ENCODE measurements at regions not wholly inside any gene's neighbourhood (a gene's known extent, or its start where the extent isn't known, plus 50 kb on each side); places are given as distances from the start of the nearest gene placed in this dataset.

DNA sequence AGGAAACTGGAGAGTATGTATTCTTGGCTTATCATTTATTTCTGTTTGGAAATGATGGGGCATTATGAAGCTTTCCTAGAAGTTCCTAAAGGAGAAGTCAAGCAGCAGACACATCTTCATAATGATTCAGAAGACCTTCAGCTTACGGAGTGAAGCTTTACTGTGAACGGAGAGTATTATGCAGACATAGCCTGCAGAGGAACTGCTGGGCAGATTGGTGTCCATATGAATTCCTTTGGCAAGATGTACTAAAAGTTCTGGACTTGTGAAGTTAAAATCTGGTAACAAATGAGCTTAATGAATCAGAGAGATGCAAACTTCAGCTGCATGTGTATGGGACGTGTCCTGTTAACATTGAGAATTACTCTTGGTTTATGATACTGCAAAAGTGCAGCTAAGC is 60.1 kb downstream of the NABP1 start:
- H3K27ac Mint-ChIP-seq = no peak overlapping the region
- Histone ChIP-seq H3K9me3 (ENCODE audit: control insufficient read depth, low read depth, low read length) (no peaks in the 10 kb centered on the region), H3K79me1 (ENCODE audit: insufficient read depth, low read depth, low read length, poor library complexity, severe bottlenecking) (no peaks in the 10 kb centered on the region), H4K8ac (replicated peaks; ENCODE audit: insufficient read length, low read depth, low read length) (no peak overlapping the region), H4K91ac (ENCODE audit: insufficient read length, low read depth, low read length) (no peak overlapping the region), H3K4me2 (ENCODE audit: insufficient read depth, insufficient read length, low read length) (no peak overlapping the region), H3K4ac (ENCODE audit: low read depth, low read length) (no peak overlapping the region), H3K14ac (ENCODE audit: insufficient read depth, low read length) (no peak overlapping the region), H2BK5ac (ENCODE audit: insufficient read length, low read length) (no peak overlapping the region), H2AK5ac (ENCODE audit: insufficient read length, low read length) (no peak overlapping the region), H2BK20ac (ENCODE audit: low read depth, low read length, poor library complexity, severe bottlenecking) (no peak overlapping the region), H3T11ph (ENCODE audit: low read length) (no peak overlapping the region), H2BK120ac (ENCODE audit: low read depth, low read length, poor library complexity, severe bottlenecking) (no peak overlapping the region), H3K56ac (ENCODE audit: insufficient read length, low read depth, low read length) (no peak overlapping the region), H3K4me1 (ENCODE audit: insufficient read depth, low read length) (no peaks in the 10 kb centered on the region), H2BK12ac (ENCODE audit: insufficient read length, low read depth, low read length) (no peak overlapping the region), H3K27me3 (ENCODE audit: insufficient read depth, low read length) (no peaks in the 10 kb centered on the region), H4K5ac (ENCODE audit: insufficient read length, low read depth, low read length) (no peak overlapping the region), H3K79me2 (ENCODE audit: insufficient read depth, low read length) (no peaks in the 10 kb centered on the region), H4K20me1 (ENCODE audit: control insufficient read depth, insufficient read depth, insufficient read length) (no peaks in the 10 kb centered on the region), H3K27ac (ENCODE audit: insufficient read length, low read depth, low read length) (no peak overlapping the region), H3K23me2 (ENCODE audit: insufficient read length, low read depth, low read length, poor library complexity, severe bottlenecking) (no peaks in the 10 kb centered on the region), H2AFZ (ENCODE audit: low read length) (no peak overlapping the region), H3K23ac (ENCODE audit: insufficient read length, low read depth, low read length) (no peak overlapping the region), H2BK15ac (ENCODE audit: low read depth, low read length) (no peak overlapping the region), H3K9ac (ENCODE audit: extremely low read depth, insufficient read length, low read length) (no peak overlapping the region), H3K18ac (ENCODE audit: insufficient read length, low read depth, low read length) (no peak overlapping the region)
- TF ChIP-seq, protein P1, sequence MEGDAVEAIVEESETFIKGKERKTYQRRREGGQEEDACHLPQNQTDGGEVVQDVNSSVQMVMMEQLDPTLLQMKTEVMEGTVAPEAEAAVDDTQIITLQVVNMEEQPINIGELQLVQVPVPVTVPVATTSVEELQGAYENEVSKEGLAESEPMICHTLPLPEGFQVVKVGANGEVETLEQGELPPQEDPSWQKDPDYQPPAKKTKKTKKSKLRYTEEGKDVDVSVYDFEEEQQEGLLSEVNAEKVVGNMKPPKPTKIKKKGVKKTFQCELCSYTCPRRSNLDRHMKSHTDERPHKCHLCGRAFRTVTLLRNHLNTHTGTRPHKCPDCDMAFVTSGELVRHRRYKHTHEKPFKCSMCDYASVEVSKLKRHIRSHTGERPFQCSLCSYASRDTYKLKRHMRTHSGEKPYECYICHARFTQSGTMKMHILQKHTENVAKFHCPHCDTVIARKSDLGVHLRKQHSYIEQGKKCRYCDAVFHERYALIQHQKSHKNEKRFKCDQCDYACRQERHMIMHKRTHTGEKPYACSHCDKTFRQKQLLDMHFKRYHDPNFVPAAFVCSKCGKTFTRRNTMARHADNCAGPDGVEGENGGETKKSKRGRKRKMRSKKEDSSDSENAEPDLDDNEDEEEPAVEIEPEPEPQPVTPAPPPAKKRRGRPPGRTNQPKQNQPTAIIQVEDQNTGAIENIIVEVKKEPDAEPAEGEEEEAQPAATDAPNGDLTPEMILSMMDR (conservative IDR thresholded peaks at IDR 0.05) = no peak
- peaks cover 0 to 3% of the 10 kb centered on the region in 2 experiments; a peak in 2 of 4 replicates for H3K4me1 Mint-ChIP-seq
- no peak overlapping the region for H3K4me3 Mint-ChIP-seq
- WGBS (ENCODE audit: extremely low coverage, insufficient read length, low lambda C conversion rate) = no CpG with 5 or more reads among the region's 3 CpGs
- peaks cover 0 to 3% of the 10 kb centered on the region in 2 experiments; a peak in 2 of 5 replicates for H3K9me3 Mint-ChIP-seq
- H3K27me3 Mint-ChIP-seq (ENCODE audit: low read depth) = no peaks in the 10 kb centered on the region
- no peak for DNase-seq
- H3K36me3 Mint-ChIP-seq (ENCODE audit: insufficient read depth in 1 of 3, low read depth in 3 of 3) = peaks cover 0 to under 1% (median 0%) of the 10 kb centered on the region in 3 experiments; a peak in 1 of 7 replicates

All from H9 (cell line).